GM12892 (cell line): ENCODE measurements at regions not wholly inside any gene's neighbourhood (a gene's known extent, or its start where the extent isn't known, plus 50 kb on each side); places are given as distances from the start of the nearest gene placed in this dataset.

Source experiments
- POLR2A ChIP-seq: IDR thresholded peaks from 2 replicates; pipeline ENCODE4 v1.6.1; 2011; ENCODE audit warnings: low read depth, low read length, control low read depth
- POLR2AphosphoS5 ChIP-seq: IDR thresholded peaks from 2 replicates; pipeline ENCODE4 v1.6.1; 2011; ENCODE audit warnings: low read depth, low read length, control low read depth
- TAF1 ChIP-seq: IDR thresholded peaks from 2 replicates; pipeline ENCODE4 v1.6.1; 2011; ENCODE audit warnings: low read depth, mild to moderate bottlenecking, control low read depth, low read length, borderline replicate concordance

DNA sequence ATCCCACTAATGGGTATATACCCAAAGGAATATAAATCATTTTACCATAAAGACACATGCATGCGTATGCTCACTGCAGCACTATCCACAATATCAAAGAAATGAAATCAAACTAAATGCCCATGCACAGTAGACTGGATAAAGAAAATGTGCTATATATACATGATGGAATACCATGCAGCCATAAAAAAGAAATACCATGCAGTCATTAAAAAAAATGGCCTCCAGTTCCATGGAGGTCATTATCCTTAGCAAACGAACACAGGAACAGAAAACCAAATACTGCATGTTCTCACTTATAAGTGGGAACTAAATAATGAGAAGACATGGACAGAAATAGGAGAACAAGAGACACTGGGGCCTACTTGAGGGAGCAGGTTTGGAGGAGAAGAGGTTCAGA, 53.6 kb upstream of the SERTAD2 start:
- TF ChIP-seq POLR2A (no peak), POLR2AphosphoS5 (no peak), TAF1 (no peak)
